ENCODE measurements at regions not wholly inside any gene's neighbourhood (a gene's known extent, or its start where the extent isn't known, plus 50 kb on each side); places are given as distances from the start of the nearest gene placed in this dataset.

GRCh38 chr3:64375737-64376136, 150.5 kb upstream of the PRICKLE2 start:
- H3K27me3 ChIP-seq (replicated peaks; ENCODE audit: insufficient read depth): no peaks in the 10 kb centered on the region
- no peaks in the 10 kb centered on the region for H4K20me1 ChIP-seq (ENCODE audit: insufficient read depth)
- TF ChIP-seq EZH2phosphoT487 (IDR thresholded peaks at IDR 0.05; ENCODE audit: insufficient read depth, low read depth): no peak
- no peak for TF ChIP-seq EZH2 (IDR thresholded peaks at IDR 0.05; ENCODE audit: insufficient read depth, poor library complexity, severe bottlenecking)
- no peak overlapping the region for H3K4me2 ChIP-seq (ENCODE audit: unreplicated experiment)
- no peaks in the 10 kb centered on the region for H3K4me1 ChIP-seq (ENCODE audit: insufficient read depth)
- H3F3A ChIP-seq (ENCODE audit: insufficient read depth): no peaks in the 10 kb centered on the region
- no peak overlapping the region for H3K27ac ChIP-seq
- H2AFZ ChIP-seq: no peak overlapping the region
- H3K9me2 ChIP-seq (ENCODE audit: insufficient read depth): no peaks in the 10 kb centered on the region
- WGBS, 2 experiments (ENCODE audit: low coverage in 1 of 2, low lambda C conversion rate in 2 of 2, missing lambda C conversion rate in 2 of 2): 55 to 60% methylated on average over 1 of the region's 1 CpG
- H3K36me3 ChIP-seq (ENCODE audit: low read depth): no peaks in the 10 kb centered on the region
- in situ Hi-C loops (cut with MboI): no loop called here
- peaks cover 4% of the 10 kb centered on the region for H3K9me3 ChIP-seq (ENCODE audit: low read depth)
- H3K79me2 ChIP-seq (ENCODE audit: insufficient read depth): no peaks in the 10 kb centered on the region
- no peak overlapping the region for H3K9ac ChIP-seq
- DNase-seq: no peak
- H3K4me3 ChIP-seq: no peak overlapping the region

- Histone ChIP-seq H3K4me2 (ENCODE audit: unreplicated experiment) (no peak overlapping the region), H2AFZ (no peak overlapping the region), H3K4me3 (no peak overlapping the region), H3K9me2 (ENCODE audit: insufficient read depth) (no peaks in the 10 kb centered on the region), H3K27ac (no peak overlapping the region), H3F3A (ENCODE audit: insufficient read depth) (no peaks in the 10 kb centered on the region), H3K36me3 (ENCODE audit: low read depth) (no peaks in the 10 kb centered on the region), H3K4me1 (ENCODE audit: insufficient read depth) (no peaks in the 10 kb centered on the region), H3K79me2 (ENCODE audit: insufficient read depth) (no peaks in the 10 kb centered on the region), H4K20me1 (ENCODE audit: insufficient read depth) (no peaks in the 10 kb centered on the region), H3K27me3 (replicated peaks; ENCODE audit: insufficient read depth) (no peaks in the 10 kb centered on the region), H3K9ac (no peak overlapping the region), H3K9me3 (ENCODE audit: low read depth) (no peaks in the 10 kb centered on the region)
- whole genome bisulfite sequencing, 2 experiments (ENCODE audit: low coverage in 1 of 2, low lambda C conversion rate in 2 of 2, missing lambda C conversion rate in 2 of 2): 95% methylated on average over 3 of the region's 3 CpGs
- in situ Hi-C loops (cut with MboI): no loop called here
- TF ChIP-seq EZH2phosphoT487 (IDR thresholded peaks at IDR 0.05; ENCODE audit: insufficient read depth, low read depth) (no peak), EZH2 (IDR thresholded peaks at IDR 0.05; ENCODE audit: insufficient read depth, poor library complexity, severe bottlenecking) (no peak)
- no peak for DNase-seq
Observed at GRCh38 chr3:64369390-64369789, 144.1 kb upstream of the PRICKLE2 start.

GRCh38 chr3:64368257-64369020, 143.2 kb upstream of the PRICKLE2 start:
- no peaks in the 10 kb centered on the region for H4K20me1 ChIP-seq (ENCODE audit: insufficient read depth)
- H3K9ac ChIP-seq: no peak overlapping the region
- no peak overlapping the region for H3K4me3 ChIP-seq
- 28 to 29% methylated on average over 10 of the region's 10 CpGs for WGBS, 2 experiments (ENCODE audit: low coverage in 1 of 2, low lambda C conversion rate in 2 of 2, missing lambda C conversion rate in 2 of 2)
- H3K27me3 ChIP-seq (replicated peaks; ENCODE audit: insufficient read depth): no peaks in the 10 kb centered on the region
- DNase-seq: no peak
- no peaks in the 10 kb centered on the region for H3K4me1 ChIP-seq (ENCODE audit: insufficient read depth)
- in situ Hi-C loops (cut with MboI): no loop called here
- no peak overlapping the region for H2AFZ ChIP-seq
- TF ChIP-seq EZH2phosphoT487 (IDR thresholded peaks at IDR 0.05; ENCODE audit: insufficient read depth, low read depth) (no peak), EZH2 (IDR thresholded peaks at IDR 0.05; ENCODE audit: insufficient read depth, poor library complexity, severe bottlenecking) (no peak)
- H3K9me3 ChIP-seq (ENCODE audit: low read depth): no peaks in the 10 kb centered on the region
- no peak overlapping the region for H3K4me2 ChIP-seq (ENCODE audit: unreplicated experiment)
- no peaks in the 10 kb centered on the region for H3F3A ChIP-seq (ENCODE audit: insufficient read depth)
- H3K79me2 ChIP-seq (ENCODE audit: insufficient read depth): no peaks in the 10 kb centered on the region
- no peaks in the 10 kb centered on the region for H3K36me3 ChIP-seq (ENCODE audit: low read depth)
- H3K27ac ChIP-seq: no peak overlapping the region
- no peaks in the 10 kb centered on the region for H3K9me2 ChIP-seq (ENCODE audit: insufficient read depth)

- TF ChIP-seq EZH2 (IDR thresholded peaks at IDR 0.05; ENCODE audit: insufficient read depth, poor library complexity, severe bottlenecking) (no peak), EZH2phosphoT487 (IDR thresholded peaks at IDR 0.05; ENCODE audit: insufficient read depth, low read depth) (no peak)
- Histone ChIP-seq H3K4me2 (ENCODE audit: unreplicated experiment) (no peak overlapping the region), H3K4me3 (no peak overlapping the region), H3K27ac (no peak overlapping the region), H3K9me2 (ENCODE audit: insufficient read depth) (no peaks in the 10 kb centered on the region), H3K36me3 (ENCODE audit: low read depth) (no peaks in the 10 kb centered on the region), H3F3A (ENCODE audit: insufficient read depth) (no peaks in the 10 kb centered on the region), H3K9ac (no peak overlapping the region), H3K9me3 (ENCODE audit: low read depth) (no peaks in the 10 kb centered on the region), H2AFZ (no peak overlapping the region), H4K20me1 (ENCODE audit: insufficient read depth) (no peaks in the 10 kb centered on the region), H3K27me3 (replicated peaks; ENCODE audit: insufficient read depth) (no peaks in the 10 kb centered on the region), H3K4me1 (ENCODE audit: insufficient read depth) (no peaks in the 10 kb centered on the region), H3K79me2 (ENCODE audit: insufficient read depth) (no peaks in the 10 kb centered on the region)
- DNase-seq: no peak
- WGBS, 2 experiments (ENCODE audit: low coverage in 1 of 2, low lambda C conversion rate in 2 of 2, missing lambda C conversion rate in 2 of 2): 82 to 85% methylated on average over 5 of the region's 5 CpGs
- in situ Hi-C loops (cut with MboI): no loop called here
Observed at GRCh38 chr3:64365877-64366276, 140.6 kb upstream of the PRICKLE2 start.

Data from GM23248 (cell line).